H9 (cell line): ENCODE measurements at regions not wholly inside any gene's neighbourhood (a gene's known extent, or its start where the extent isn't known, plus 50 kb on each side); places are given as distances from the start of the nearest gene placed in this dataset.

Experiments used
- DNase-seq: peaks from one replicate; pipeline ENCODE4 v3.0.0-alpha.2; 2017
- H2AFZ ChIP-seq: one replicate; pipeline ENCODE4 v1.6.1; 2013; ENCODE audit warnings: mild to moderate bottlenecking, low read length, control low read depth, moderate library complexity
- H2AK5ac ChIP-seq: 2 replicates; pipeline ENCODE4 v1.6.1; 2013; ENCODE audit warnings: low read length, control low read depth, mixed read lengths; ENCODE audit not compliant: insufficient read length
- H2BK120ac ChIP-seq: one replicate; pipeline ENCODE4 v1.6.1; 2013; ENCODE audit warnings: low read depth, mild to moderate bottlenecking, low read length, control low read depth, inconsistent platforms; ENCODE audit not compliant: poor library complexity, severe bottlenecking
- H2BK12ac ChIP-seq: 2 replicates; pipeline ENCODE4 v1.6.1; 2013; ENCODE audit warnings: low read length, control low read depth, mixed read lengths, low read depth; ENCODE audit not compliant: insufficient read length
- H2BK15ac ChIP-seq: 2 replicates; pipeline ENCODE4 v1.6.1; 2013; ENCODE audit warnings: low read depth, low read length, control low read depth
- H2BK20ac ChIP-seq: one replicate; pipeline ENCODE4 v1.6.1; 2013; ENCODE audit warnings: low read depth, mild to moderate bottlenecking, low read length, control low read depth, inconsistent platforms; ENCODE audit not compliant: poor library complexity, severe bottlenecking
- H2BK5ac ChIP-seq: 2 replicates; pipeline ENCODE4 v1.6.1; 2013; ENCODE audit warnings: low read length, control low read depth, mixed read lengths; ENCODE audit not compliant: insufficient read length
- H3K14ac ChIP-seq: 2 replicates; pipeline ENCODE4 v1.6.1; 2013; ENCODE audit warnings: low read length, control low read depth; ENCODE audit not compliant: insufficient read depth
- H3K18ac ChIP-seq: 2 replicates; pipeline ENCODE4 v1.6.1; 2013; ENCODE audit warnings: low read depth, mild to moderate bottlenecking, mixed read lengths, low read length, control low read depth; ENCODE audit not compliant: insufficient read length
- H3K23ac ChIP-seq: 2 replicates; pipeline ENCODE4 v1.6.1; 2013; ENCODE audit warnings: low read length, control low read depth, mixed read lengths, low read depth; ENCODE audit not compliant: insufficient read length
- H3K23me2 ChIP-seq: 2 replicates; pipeline ENCODE4 v1.6.1; 2013; ENCODE audit warnings: low read depth, mild to moderate bottlenecking, mixed read lengths, low read length, control low read depth; ENCODE audit not compliant: insufficient read length, poor library complexity, severe bottlenecking
- H3K27ac ChIP-seq: 2 replicates; pipeline ENCODE4 v1.5.1; 2013; ENCODE audit warnings: low read length, control low read depth, mixed read lengths, low read depth; ENCODE audit not compliant: insufficient read length
- H3K27me3 ChIP-seq: 2 replicates; pipeline ENCODE4 v1.6.1; 2013; ENCODE audit warnings: low read length, control low read depth, inconsistent platforms; ENCODE audit not compliant: insufficient read depth
- H3K4ac ChIP-seq: 2 replicates; pipeline ENCODE4 v1.6.1; 2013; ENCODE audit warnings: low read depth, mild to moderate bottlenecking, control low read depth, inconsistent platforms, low read length, moderate library complexity
- H3K4me1 ChIP-seq: 2 replicates; pipeline ENCODE4 v1.6.1; 2013; ENCODE audit warnings: low read length, control low read depth, inconsistent platforms; ENCODE audit not compliant: insufficient read depth
- H3K4me2 ChIP-seq: 2 replicates; pipeline ENCODE4 v1.6.1; 2013; ENCODE audit warnings: low read length, control low read depth, mixed read lengths; ENCODE audit not compliant: insufficient read length, insufficient read depth
- H3K56ac ChIP-seq: 2 replicates; pipeline ENCODE4 v1.6.1; 2013; ENCODE audit warnings: low read depth, mild to moderate bottlenecking, mixed read lengths, low read length, control low read depth; ENCODE audit not compliant: insufficient read length
- H3K79me1 ChIP-seq: 2 replicates; pipeline ENCODE4 v1.6.1; 2013; ENCODE audit warnings: low read depth, mild to moderate bottlenecking, moderate library complexity, low read length, control low read depth, inconsistent platforms; ENCODE audit not compliant: insufficient read depth, poor library complexity, severe bottlenecking
- H3K79me2 ChIP-seq: 2 replicates; pipeline ENCODE4 v1.6.1; 2013; ENCODE audit warnings: low read length, control low read depth, inconsistent platforms; ENCODE audit not compliant: insufficient read depth
- H3K9ac ChIP-seq: 2 replicates; pipeline ENCODE4 v1.6.1; 2013; ENCODE audit warnings: low read length, control low read depth, mixed read lengths; ENCODE audit not compliant: insufficient read length; ENCODE audit errors: extremely low read depth
- H3K9me3 ChIP-seq: one replicate; pipeline ENCODE4 v1.6.1; 2013; ENCODE audit warnings: low read depth, low read length, inconsistent platforms; ENCODE audit not compliant: control insufficient read depth
- H3T11ph ChIP-seq: one replicate; pipeline ENCODE4 v1.6.1; 2013; ENCODE audit warnings: mild to moderate bottlenecking, low read length, control low read depth, inconsistent platforms
- H4K20me1 ChIP-seq: one replicate; pipeline ENCODE4 v1.6.1; 2013; ENCODE audit not compliant: control insufficient read depth, insufficient read length, insufficient read depth
- H4K5ac ChIP-seq: 2 replicates; pipeline ENCODE4 v1.6.1; 2013; ENCODE audit warnings: low read depth, mild to moderate bottlenecking, mixed read lengths, low read length, control low read depth; ENCODE audit not compliant: insufficient read length
- H4K8ac ChIP-seq: replicated peaks from 2 replicates; pipeline ENCODE4 v1.6.1; 2013; ENCODE audit warnings: low read length, control low read depth, mixed read lengths, low read depth; ENCODE audit not compliant: insufficient read length
- H4K91ac ChIP-seq: 2 replicates; pipeline ENCODE4 v1.6.1; 2013; ENCODE audit warnings: low read depth, mild to moderate bottlenecking, moderate library complexity, mixed read lengths, low read length, control low read depth; ENCODE audit not compliant: insufficient read length
- H3K27ac Mint-ChIP-seq, 3 experiments: 2 replicates in 2 of 3; 3 replicates in 1 of 3; pipeline ENCODE4 v1.8.0; 2020 to 2021; ENCODE audit warnings: mixed read lengths in 3 of 3, mild to moderate bottlenecking in 1 of 3, moderate library complexity in 1 of 3
- H3K27me3 Mint-ChIP-seq: 2 replicates; pipeline ENCODE4 v1.8.0; 2021; ENCODE audit warnings: low read depth, mild to moderate bottlenecking, moderate library complexity, mixed read lengths
- H3K36me3 Mint-ChIP-seq, 3 experiments: 2 replicates in 2 of 3; 3 replicates in 1 of 3; pipeline ENCODE4 v1.8.0; 2020 to 2021; ENCODE audit warnings: low read depth in 3 of 3, mixed read lengths in 3 of 3; ENCODE audit not compliant: insufficient read depth in 1 of 3
- H3K4me1 Mint-ChIP-seq, 2 experiments: 2 replicates each; pipeline ENCODE4 v1.8.0; 2020; ENCODE audit warnings: mixed read lengths in 2 of 2
- H3K4me3 Mint-ChIP-seq, 2 experiments: 2 replicates in 1 of 2; 3 replicates in 1 of 2; pipeline ENCODE4 v1.8.0; 2020 to 2021; ENCODE audit warnings: mild to moderate bottlenecking in 2 of 2, mixed read lengths in 2 of 2, moderate library complexity in 1 of 2
- H3K9me3 Mint-ChIP-seq, 2 experiments: 2 replicates in 1 of 2; 3 replicates in 1 of 2; pipeline ENCODE4 v1.8.0; 2020; ENCODE audit warnings: mild to moderate bottlenecking in 2 of 2, mixed read lengths in 2 of 2, moderate library complexity in 1 of 2
- CTCF ChIP-seq: fragments of 200-600 bp; sonication (generic); conservative IDR thresholded peaks from 3 replicates; pipeline ENCODE4 v1.8.0; 2021; ENCODE audit warnings: antibody characterized with exemption, mild to moderate bottlenecking
- WGBS: extraction: QIAGEN DNeasy Blood & Tissue Kit; methylation state at CpG from one replicate; pipeline ENCODE4 v1.1.7; 2013; ENCODE audit warnings: missing lambda C conversion rate, low lambda C conversion rate, mixed read lengths; ENCODE audit not compliant: insufficient read length; ENCODE audit errors: extremely low coverage; 5-methylcytosine and 5-hydroxymethylcytosine counted together

DNA sequence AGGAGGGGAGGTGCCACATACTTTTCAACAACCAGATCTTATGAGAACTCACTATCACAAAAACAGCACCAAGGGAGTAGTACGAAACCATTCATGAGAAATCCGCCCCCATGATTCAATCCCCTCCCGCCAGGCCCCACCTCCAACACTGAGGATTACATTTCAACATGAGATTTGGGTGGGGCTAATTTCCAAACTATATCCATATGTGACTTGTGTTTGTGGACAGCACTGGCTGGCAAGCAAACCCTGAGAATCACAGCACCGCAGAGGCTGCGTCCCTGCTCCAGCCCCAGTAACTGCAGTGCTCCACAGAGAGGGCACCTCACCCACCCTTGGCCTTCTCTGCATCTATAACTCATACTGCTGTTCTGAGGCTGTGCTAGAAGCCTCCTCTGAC is 211.2 kb upstream of the PODXL start:
- H3K27me3 Mint-ChIP-seq, result peaks cover 4% of the 10 kb centered on the region
- H3K79me2 ChIP-seq, result no peaks in the 10 kb centered on the region
- no peak overlapping the region for H4K5ac ChIP-seq
- H2BK5ac ChIP-seq, result no peak overlapping the region
- no peaks in the 10 kb centered on the region for H3K27me3 ChIP-seq
- H4K91ac ChIP-seq, result no peak overlapping the region
- DNase-seq, result no peak
- no peak overlapping the region for H2BK120ac ChIP-seq
- H3K4ac ChIP-seq, result no peak overlapping the region
- no peaks in the 10 kb centered on the region for H4K20me1 ChIP-seq
- no peaks in the 10 kb centered on the region for H3K9me3 ChIP-seq
- no peaks in the 10 kb centered on the region for H3K23me2 ChIP-seq
- no peak overlapping the region for H2BK12ac ChIP-seq
- H3T11ph ChIP-seq, result no peak overlapping the region
- H3K23ac ChIP-seq, result no peak overlapping the region
- no peak for TF ChIP-seq CTCF
- no peak overlapping the region for H3K18ac ChIP-seq
- H3K4me3 Mint-ChIP-seq, result no peak overlapping the region
- H3K27ac ChIP-seq, result no peak overlapping the region
- WGBS, result no CpG with 5 or more reads among the region's 5 CpGs
- H3K9me3 Mint-ChIP-seq, result no peaks in the 10 kb centered on the region; a peak in 1 of 5 replicates
- no peak overlapping the region for H3K4me2 ChIP-seq
- H2AK5ac ChIP-seq, result no peak overlapping the region
- H3K9ac ChIP-seq, result no peak overlapping the region
- no peak overlapping the region for H4K8ac ChIP-seq
- H3K56ac ChIP-seq, result no peak overlapping the region
- peaks cover 11 to 12% of the 10 kb centered on the region in 2 experiments for H3K4me1 Mint-ChIP-seq
- no peak overlapping the region for H2BK20ac ChIP-seq
- H3K79me1 ChIP-seq, result no peaks in the 10 kb centered on the region
- H3K27ac Mint-ChIP-seq, result no peak overlapping the region; a peak in 1 of 7 replicates
- no peaks in the 10 kb centered on the region; the same call in 1 of the 2 replicates for H3K4me1 ChIP-seq
- H2AFZ ChIP-seq, result no peak overlapping the region
- no peak overlapping the region for H2BK15ac ChIP-seq
- H3K14ac ChIP-seq, result no peak overlapping the region
- H3K36me3 Mint-ChIP-seq, result no peaks in the 10 kb centered on the region
